IPS-15b (cell line): ENCODE measurements at regions not wholly inside any gene's neighbourhood (a gene's known extent, or its start where the extent isn't known, plus 50 kb on each side); places are given as distances from the start of the nearest gene placed in this dataset.

Experiments used
- H3K27me3 ChIP-seq: one replicate; pipeline ENCODE4 v1.6.1; 2013; ENCODE audit warnings: low read length; ENCODE audit not compliant: control insufficient read depth, insufficient read depth
- H3K36me3 ChIP-seq: one replicate; pipeline ENCODE4 v1.6.1; 2013; ENCODE audit warnings: low read length; ENCODE audit not compliant: control insufficient read depth, insufficient read depth
- H3K4me1 ChIP-seq: one replicate; pipeline ENCODE4 v1.6.1; 2013; ENCODE audit warnings: mild to moderate bottlenecking, low read length; ENCODE audit not compliant: control insufficient read depth, insufficient read depth
- H3K4me3 ChIP-seq: one replicate; pipeline ENCODE4 v1.5.1; 2013; ENCODE audit warnings: low read depth, low read length
- H3K9ac ChIP-seq: one replicate; pipeline ENCODE4 v1.6.1; 2013; ENCODE audit warnings: low read depth, mild to moderate bottlenecking, low read length
- H3K9me3 ChIP-seq: one replicate; pipeline ENCODE4 v1.6.1; 2013; ENCODE audit warnings: mild to moderate bottlenecking, low read length; ENCODE audit not compliant: control insufficient read depth, insufficient read depth

DNA sequence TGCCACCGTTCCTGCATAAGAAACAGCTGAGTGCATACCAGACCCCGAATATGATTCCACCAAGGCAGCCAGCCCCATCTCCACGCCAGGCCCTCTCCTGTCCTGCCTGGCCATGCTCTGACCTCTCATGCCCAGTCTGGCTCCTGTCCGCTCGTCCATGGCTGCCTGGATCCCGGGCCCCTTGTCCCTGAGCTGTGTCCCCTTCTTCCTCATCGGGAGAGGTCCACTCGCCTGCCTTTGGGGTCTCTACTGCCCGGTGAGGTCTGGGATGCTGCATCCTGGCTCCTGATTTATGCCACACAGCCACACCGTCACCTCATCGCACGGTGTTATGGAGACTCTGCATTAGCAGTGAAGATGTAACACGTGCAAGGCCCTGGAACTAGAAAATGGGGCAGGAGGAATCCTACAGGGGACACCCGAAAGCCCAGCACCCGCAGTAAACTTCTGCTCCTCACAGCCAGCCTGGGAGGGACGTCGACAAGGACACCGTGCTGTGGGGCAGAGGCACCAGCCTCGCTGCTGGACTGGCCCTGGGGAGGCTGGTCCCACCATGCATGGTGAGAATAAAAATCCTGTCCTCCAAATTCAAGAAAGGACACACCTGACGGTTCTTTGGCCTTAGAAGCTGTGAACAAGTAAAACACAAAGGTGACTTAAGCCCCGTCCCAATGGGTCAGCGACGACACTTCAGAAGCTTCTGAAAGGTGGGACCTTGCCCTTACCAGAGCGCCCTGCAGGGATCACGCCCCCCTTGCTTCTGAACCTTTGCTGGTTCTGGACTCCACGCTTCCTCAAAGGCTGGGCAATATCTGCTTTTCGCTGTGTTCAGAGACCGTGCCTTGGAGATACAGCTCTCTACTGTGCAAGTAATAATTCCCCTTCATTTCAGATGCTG lies 103.0 kb downstream of the DLL1 start:
- H3K9me3 ChIP-seq, result no peaks in the 10 kb centered on the region
- no peaks in the 10 kb centered on the region for H3K36me3 ChIP-seq
- H3K9ac ChIP-seq, result no peak overlapping the region
- H3K4me1 ChIP-seq, result no peaks in the 10 kb centered on the region
- no peak overlapping the region for H3K4me3 ChIP-seq
- no peaks in the 10 kb centered on the region for H3K27me3 ChIP-seq

- Histone ChIP-seq H3K4me1 (no peaks in the 10 kb centered on the region), H3K9me3 (no peaks in the 10 kb centered on the region), H3K27me3 (no peaks in the 10 kb centered on the region), H3K9ac (no peak overlapping the region), H3K4me3 (no peak overlapping the region), H3K36me3 (no peaks in the 10 kb centered on the region)
These were observed 103.8 kb downstream of the DLL1 start for GRCh38 chr6:170186941-170187668.

DNA sequence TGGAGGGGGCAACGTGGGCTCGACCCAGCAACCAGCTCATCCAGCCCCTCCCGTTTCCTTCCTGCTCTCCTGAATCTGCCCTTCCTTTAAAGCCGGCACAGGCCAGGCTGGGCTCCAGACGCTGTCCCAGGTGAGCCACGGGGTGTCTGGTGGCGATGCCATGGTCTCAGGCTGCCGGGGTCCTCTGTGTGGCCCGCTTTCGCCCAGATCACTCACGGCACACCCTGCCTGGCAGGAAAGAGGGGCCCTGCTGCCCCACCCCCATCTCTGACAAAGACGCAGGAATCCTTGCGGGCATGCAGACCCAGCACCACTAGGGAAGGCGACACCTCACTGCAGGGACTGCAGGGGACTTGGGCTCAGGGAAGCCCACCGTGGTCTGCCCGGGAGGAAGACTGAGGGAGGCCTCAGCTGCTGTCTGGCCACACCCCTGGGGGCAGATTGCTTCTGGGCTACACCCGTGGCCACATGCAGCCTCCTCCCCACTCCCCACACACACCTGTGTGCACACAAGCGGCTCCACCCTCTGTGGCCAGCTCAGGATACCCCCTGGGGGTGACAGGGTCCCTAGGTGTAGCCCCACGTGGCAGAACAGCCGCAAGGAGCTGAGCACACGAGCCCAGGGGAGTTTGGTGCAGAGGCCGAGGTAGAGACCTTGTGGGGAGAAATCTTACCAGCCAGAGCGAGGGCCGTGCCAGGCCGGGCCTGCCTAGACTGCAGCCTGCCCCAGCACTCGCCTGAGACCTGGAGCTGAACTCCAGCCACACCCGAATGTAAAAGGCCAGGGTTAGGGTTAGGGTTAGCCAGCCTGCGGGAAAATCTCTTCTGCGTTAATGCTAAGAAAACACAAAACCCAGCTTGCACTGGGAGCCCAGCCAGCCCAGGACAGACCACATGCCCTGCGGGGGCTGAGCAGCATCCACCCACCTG lies 104.6 kb downstream of the DLL1 start:
- H3K9me3 ChIP-seq, result no peaks in the 10 kb centered on the region
- H3K4me1 ChIP-seq, result no peaks in the 10 kb centered on the region
- H3K4me3 ChIP-seq, result no peak overlapping the region
- no peak overlapping the region for H3K9ac ChIP-seq
- no peaks in the 10 kb centered on the region for H3K27me3 ChIP-seq
- no peaks in the 10 kb centered on the region for H3K36me3 ChIP-seq

DNA sequence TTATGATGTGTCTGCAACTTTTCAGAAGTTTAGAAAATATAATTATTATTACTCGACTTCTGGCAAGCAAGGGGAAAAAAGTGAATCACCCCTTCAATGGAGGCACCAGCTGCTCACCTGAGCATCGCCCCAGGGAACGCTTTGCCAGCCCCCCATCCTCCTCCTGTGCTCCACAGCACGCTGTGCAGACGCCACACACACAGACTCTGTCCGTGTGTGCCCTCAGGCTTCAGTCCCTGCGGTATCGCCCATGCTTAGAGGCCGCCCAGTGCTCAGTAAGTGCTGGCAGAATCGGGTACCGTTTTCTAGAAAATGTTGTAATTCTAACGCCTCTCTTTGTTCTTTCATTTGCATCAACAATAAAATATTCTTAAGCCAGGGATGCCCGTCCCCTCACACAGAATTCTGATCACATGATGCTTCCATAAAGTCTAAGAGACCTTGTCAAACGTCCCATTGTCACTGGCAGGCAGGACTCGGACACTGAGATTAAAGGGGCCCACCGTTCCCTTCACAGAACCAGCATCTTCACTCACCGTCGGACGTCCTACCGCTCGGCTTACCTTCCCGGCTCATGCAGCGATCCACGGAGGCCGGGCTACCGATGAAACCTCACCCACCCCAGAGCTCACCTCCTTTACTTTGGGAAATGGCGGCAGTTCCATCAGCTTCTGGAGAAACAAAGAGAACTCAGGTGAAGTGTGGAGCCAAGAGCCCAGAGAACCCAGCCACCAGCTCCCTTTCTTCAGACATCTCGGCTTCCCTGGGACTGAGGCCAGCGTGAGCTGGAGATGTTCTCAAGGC lies 105.5 kb downstream of the DLL1 start:
- no peaks in the 10 kb centered on the region for H3K36me3 ChIP-seq
- H3K9ac ChIP-seq, result no peak overlapping the region
- H3K9me3 ChIP-seq, result no peaks in the 10 kb centered on the region
- no peak overlapping the region for H3K4me3 ChIP-seq
- no peaks in the 10 kb centered on the region for H3K27me3 ChIP-seq
- no peaks in the 10 kb centered on the region for H3K4me1 ChIP-seq

GRCh38 chr6:170184316-170184715 lies 106.6 kb downstream of the DLL1 start:
- Histone ChIP-seq H3K36me3 (no peaks in the 10 kb centered on the region), H3K9ac (no peak overlapping the region), H3K4me1 (no peaks in the 10 kb centered on the region), H3K27me3 (no peaks in the 10 kb centered on the region), H3K9me3 (no peaks in the 10 kb centered on the region), H3K4me3 (no peak overlapping the region)

DNA sequence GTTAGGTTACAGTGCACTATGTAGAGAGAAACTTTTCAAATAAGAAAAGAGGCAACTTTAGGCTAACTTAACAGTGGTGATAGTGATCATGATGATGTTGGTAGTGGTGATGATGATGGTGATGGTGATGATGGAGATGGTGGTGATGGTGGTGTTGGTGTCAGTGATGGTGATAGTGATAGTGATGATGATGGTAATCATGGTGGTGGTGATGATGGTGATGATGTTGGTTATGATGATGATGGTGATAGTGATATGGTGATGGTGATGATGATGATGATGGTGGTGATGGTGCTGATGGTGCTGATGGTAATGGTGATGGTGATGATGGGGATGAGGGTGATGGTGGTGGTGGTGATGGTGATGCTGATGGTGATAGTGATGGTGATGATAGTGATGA lies 107.4 kb downstream of the DLL1 start:
- Histone ChIP-seq H3K4me3 (no peak overlapping the region), H3K9ac (no peak overlapping the region), H3K9me3 (no peaks in the 10 kb centered on the region), H3K27me3 (no peaks in the 10 kb centered on the region), H3K36me3 (no peaks in the 10 kb centered on the region), H3K4me1 (no peaks in the 10 kb centered on the region)

- Histone ChIP-seq H3K36me3 (no peaks in the 10 kb centered on the region), H3K4me1 (no peaks in the 10 kb centered on the region), H3K9me3 (no peaks in the 10 kb centered on the region), H3K9ac (no peak overlapping the region), H3K4me3 (no peak overlapping the region), H3K27me3 (no peaks in the 10 kb centered on the region)
These were observed 108.1 kb downstream of the DLL1 start for GRCh38 chr6:170182781-170183120.

DNA sequence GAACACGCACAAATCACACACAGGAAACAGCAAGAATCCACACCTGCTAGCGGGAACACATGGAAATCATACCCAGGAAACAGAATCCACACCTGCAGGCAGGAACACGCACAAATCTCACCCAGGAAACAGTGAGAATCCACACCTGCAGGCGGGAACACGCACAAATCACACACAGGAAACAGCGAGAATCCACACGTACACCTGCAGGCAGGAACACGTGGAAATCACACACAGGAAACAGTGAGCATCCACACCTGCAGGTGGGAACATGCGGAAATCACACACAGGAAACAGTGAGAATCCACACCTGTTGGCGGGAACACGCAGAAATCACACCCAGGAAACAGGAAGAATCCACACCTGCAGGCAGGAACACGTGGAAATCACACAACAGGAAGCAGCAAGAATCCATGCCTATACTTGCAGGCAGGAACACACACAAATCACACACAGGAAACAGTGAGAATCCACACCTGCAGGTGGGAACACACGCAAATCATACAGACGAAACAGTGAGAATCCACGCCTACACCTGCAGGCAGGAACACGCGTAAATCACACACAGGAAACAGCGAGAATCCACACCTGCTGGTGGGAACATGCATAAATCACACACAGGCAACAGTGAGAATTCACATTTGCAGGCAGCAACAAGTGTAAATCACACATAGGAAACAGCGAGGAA lies 108.6 kb downstream of the DLL1 start:
- H3K36me3 ChIP-seq, result no peaks in the 10 kb centered on the region
- no peak overlapping the region for H3K4me3 ChIP-seq
- no peaks in the 10 kb centered on the region for H3K27me3 ChIP-seq
- H3K9me3 ChIP-seq, result no peaks in the 10 kb centered on the region
- no peaks in the 10 kb centered on the region for H3K4me1 ChIP-seq
- H3K9ac ChIP-seq, result no peak overlapping the region

GRCh38 chr6:170181338-170181690 lies 109.6 kb downstream of the DLL1 start:
- H3K9me3 ChIP-seq, result no peaks in the 10 kb centered on the region
- no peak overlapping the region for H3K4me3 ChIP-seq
- H3K36me3 ChIP-seq, result no peaks in the 10 kb centered on the region
- H3K9ac ChIP-seq, result no peak overlapping the region
- no peaks in the 10 kb centered on the region for H3K4me1 ChIP-seq
- no peaks in the 10 kb centered on the region for H3K27me3 ChIP-seq

DNA sequence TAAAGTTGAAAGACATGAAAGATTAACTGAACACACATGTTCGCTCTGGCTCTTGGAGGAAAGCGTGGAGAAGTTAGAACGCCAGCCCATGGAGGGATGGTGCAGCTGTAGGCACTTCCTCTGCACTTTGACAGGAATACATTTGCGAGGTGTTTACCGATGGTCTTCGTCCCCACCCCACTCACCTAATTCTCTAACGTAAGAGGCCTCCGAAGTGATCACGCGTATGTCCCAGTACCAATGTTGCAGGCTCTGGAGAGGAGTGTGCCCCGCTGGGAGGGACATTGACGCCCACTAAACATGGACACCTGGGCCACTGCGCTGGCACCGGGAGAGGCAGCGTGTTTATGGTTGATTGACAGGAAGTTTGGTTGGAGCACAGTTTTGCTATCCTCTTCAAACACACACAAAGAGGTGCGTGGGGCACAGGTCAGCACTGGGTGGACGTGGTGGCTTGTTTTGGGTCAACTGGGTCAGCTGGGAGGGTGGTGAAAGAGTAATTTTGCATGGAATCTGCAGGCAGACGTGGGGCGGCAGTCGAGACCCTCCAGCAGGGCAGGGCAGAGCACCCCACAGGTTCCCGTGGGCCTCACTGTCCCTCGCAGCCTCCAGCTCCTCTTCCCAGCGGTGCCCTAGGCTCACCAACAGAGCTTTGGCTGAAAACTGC lies 110.1 kb downstream of the DLL1 start:
- no peak overlapping the region for H3K4me3 ChIP-seq
- H3K9ac ChIP-seq, result no peak overlapping the region
- no peaks in the 10 kb centered on the region for H3K9me3 ChIP-seq
- H3K36me3 ChIP-seq, result no peaks in the 10 kb centered on the region
- H3K27me3 ChIP-seq, result no peaks in the 10 kb centered on the region
- H3K4me1 ChIP-seq, result no peaks in the 10 kb centered on the region
